CD4-positive, alpha-beta T cell treated with Interleukin-17A for 4 hours (primary cell): ENCODE measurements at regions not wholly inside any gene's neighbourhood (a gene's known extent, or its start where the extent isn't known, plus 50 kb on each side); places are given as distances from the start of the nearest gene placed in this dataset.

Experiments used
- DNase-seq: peaks from one replicate; pipeline ENCODE4 v3.0.0-alpha.2; 2020; ENCODE audit warnings: mixed read lengths

DNA sequence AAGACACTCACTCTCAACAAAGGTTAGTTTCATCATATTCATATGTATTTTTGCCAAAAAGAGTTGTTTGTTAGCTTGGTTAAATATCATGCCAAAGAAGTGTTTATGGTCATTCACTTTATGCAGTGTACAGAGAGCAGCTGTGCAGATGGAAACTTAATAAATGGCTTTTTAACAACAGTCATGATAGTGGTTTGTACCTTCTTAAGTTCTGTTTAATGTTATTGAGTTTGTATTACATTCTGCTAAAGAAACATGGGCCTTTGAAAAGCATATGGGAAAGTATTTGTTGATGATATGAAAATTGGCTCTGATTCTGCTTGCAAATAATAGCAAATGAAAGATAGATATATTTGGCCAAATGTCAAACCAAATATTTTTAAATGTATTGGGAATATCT lies 607.3 kb downstream of the NCAM2 start:
- DNase-seq = no peak

DNA sequence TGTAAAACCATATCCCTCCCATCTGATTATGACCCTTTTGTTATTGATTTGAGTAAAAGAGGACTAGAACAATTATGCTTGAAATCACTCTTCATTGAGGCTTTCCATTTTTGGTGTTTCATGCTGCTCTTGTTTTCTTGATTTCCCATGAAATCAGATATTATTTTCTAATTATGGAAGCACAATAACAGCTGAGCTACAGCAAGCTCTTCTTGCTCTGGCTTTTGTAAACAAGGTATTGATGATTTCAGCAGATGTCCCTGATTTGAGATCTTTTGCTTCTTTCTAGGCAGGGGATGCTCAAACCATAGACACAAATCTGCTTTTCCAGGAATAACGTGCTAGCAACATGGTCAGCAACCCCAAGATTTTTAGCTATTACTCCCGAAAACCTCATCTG lies 607.8 kb downstream of the NCAM2 start:
- DNase-seq = no peak

DNA sequence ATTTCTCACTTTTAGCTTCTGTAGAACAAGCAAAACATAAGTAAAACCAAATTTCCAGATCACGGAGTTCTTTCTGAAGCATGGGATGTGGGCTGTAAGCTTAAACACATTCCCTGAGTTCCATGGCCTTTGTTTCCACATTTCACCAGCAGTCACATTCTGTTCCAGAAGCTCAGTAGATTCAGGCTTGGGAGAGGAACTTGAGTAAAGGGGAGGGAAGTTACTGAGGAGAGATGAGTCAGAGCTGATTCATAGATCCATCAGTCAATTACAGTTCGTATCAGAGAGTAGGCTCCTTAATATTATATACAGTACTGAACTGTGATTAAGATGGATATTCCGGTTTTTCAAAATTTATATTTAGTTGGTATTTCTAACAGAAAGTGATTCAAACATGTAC lies 614.3 kb downstream of the NCAM2 start:
- no peak for DNase-seq

DNA sequence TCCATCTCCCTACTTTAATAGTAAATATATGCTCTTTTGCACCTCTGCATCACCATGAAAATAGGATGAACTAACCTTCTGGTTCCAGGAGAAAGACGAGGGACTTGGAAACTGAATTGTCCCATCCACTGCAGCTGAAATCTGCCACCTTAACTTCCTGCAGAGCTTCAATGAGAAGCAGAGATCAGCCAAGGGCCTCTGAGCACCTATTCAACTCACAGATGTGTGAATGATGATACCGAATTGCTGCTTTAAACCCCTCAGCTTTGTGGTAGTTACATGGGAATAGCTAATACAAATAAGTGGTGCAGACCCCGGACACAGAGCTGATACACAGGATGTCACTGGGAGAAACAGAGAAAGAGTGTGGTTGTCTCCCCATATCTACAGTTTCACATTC lies 616.8 kb downstream of the NCAM2 start:
- DNase-seq = no peak

DNA sequence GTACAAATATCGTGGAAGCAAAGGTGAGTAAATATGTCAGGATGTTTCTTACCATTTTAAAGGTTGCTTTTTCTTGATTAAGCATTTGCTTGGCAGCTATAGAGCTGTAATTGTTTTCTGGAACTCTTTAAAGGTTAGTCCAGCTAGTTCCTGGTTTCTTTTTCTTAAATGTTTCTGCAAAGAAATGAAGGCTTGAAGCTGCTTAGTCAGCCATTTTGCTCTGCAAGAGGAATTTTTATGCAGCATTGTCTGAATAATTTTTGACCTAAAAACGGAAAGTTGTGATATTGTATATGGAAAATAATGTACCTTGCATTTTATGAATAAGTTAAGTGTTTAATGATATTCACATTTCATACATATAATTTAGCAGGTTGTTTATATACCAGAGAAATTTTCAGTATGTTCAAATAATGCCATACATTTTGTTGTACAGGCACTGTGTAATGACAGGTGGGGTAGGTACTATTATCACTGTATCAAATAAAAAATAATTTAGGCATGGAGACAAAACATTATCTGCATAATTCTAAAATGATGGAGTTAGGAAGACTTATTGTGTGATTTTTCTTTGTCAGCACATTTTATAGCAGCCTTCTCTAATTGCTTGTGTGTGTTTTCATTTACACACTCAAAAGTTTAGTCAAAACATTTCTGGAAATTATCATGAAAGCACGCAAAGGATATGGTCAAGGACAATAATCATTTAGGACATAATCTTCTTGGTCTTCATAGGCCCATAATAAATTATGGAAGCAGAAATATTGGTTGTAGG lies 624.4 kb downstream of the NCAM2 start:
- DNase-seq = no peak

DNA sequence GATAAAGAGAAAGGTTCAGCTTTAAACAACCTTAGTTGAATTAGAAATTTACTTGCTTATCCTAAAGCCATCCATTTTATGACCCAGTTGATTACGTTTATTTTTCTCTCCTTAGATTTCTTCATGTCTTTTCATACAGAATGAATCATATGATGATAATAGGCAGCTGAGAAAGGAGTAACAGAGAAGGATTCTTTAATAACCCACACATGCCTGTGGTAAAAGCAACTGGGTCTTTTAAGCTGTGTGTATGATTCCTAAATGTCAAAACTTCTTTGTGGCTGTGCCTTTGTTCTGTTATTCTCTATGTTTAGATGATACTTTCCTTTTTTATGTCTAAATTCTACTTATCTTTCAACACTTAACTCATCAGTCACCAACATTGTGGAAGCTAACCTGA lies 626.5 kb downstream of the NCAM2 start:
- DNase-seq = no peak

DNA sequence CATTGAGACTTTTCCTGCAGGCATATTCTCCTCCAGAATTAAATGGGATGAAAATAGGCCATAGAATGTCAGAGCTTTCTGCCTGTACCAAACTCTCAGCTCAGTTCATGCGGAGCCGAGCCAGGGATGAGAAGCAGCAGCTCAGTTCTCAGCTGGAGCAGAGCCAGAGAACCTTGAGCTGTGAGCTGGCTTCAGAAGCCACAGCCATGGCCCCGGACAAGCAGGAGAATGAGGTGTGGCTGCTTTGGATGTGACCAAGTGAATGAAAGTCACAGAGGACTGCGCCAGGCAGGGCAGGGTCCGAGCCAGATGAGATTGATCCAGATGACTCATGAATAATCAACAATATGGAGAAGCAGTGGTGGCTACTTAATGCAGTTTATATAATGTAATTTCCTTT lies 633.8 kb downstream of the NCAM2 start:
- no peak for DNase-seq

DNA sequence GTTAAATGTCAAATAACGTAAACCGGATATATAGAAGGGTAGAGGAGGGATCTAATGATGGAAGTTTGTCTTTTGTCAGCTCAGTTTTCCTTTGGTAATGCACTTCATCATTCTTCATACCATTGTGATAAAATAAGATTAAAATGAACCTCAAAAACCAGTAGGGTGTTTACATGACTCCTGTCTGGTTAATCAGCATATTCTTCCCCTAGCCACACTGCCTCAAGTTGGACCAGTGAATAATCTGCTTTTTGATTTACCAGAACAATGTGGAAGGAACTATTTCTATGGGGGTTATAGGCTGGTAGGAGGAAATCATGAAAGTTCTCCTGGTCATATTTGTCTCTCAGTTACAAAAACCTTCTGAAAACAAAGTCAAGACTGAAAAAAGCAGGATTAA lies 634.7 kb downstream of the NCAM2 start:
- no peak for DNase-seq

DNA sequence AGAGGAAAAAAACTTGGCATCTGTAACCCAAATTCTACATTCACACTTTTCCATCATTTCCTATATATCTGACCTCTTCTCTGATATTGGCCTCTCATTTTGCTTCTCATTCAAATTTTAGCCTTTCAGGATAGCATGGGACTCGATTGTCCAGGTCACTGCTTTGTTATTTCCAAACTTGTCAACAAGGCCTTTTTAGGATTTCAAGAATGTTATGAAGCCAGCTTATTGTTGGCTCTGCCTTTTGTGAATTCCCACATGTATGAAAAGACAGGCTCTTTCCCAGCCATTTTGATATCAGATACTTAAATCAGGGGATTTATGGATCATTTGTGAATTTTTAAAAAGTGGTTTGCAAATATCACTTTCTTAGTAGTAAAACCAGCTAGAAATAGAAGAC lies 663.5 kb downstream of the NCAM2 start:
- DNase-seq = no peak

DNA sequence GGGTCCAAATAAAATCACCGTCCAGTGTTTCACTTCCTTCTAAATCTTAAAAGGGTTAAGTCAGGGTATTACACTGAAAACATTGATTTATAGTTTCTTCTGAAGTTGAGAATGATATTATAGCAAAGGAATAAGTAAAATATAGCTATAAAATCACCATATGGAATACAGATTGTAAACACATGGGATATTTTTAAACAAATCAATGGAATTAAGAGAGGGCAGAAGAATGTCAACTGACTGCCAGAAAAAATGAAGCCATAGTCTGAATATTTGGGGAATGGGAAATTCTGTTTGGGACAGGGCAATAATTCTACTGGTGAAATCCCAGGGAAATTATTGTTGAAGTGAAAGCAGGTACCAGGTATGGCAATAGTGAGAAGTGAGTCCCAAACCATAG lies 664.6 kb downstream of the NCAM2 start:
- no peak for DNase-seq

DNA sequence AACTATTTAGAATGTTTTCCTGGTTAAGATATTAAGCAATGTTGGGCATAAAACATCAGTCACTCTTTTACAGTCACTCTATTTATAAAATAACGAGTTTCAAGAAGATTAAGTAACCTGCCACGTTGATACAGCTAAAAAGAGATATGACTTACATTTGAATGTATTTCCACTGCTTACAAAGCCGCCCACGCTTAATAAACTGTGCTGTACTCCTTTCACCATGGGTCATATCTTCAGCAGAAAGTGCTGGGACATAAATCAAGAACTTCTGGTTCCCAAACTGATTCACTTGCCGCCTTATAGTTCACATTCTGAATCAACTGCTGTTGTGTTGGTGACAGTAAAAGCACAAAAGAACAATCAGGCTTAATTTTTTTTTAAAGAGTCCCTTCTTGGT lies 666.7 kb downstream of the NCAM2 start:
- DNase-seq = no peak

DNA sequence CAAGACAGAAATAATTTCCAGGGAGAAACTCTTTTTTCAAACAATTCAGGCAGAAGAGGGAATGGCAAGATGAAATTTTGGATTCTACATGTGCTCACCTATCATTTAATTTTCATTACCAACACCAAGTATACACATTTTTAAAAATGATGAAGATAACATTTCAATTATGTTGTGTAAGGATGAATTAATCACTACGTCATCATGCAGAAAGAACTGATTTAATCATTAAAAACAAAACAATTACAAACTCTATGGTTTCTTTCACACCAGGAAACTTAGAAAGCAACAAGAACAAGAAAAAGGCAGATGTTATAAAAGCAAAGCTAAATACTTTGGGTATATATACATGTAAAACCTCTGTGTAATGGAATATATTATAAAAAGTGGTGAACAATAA lies 668.5 kb downstream of the NCAM2 start:
- DNase-seq = no peak

DNA sequence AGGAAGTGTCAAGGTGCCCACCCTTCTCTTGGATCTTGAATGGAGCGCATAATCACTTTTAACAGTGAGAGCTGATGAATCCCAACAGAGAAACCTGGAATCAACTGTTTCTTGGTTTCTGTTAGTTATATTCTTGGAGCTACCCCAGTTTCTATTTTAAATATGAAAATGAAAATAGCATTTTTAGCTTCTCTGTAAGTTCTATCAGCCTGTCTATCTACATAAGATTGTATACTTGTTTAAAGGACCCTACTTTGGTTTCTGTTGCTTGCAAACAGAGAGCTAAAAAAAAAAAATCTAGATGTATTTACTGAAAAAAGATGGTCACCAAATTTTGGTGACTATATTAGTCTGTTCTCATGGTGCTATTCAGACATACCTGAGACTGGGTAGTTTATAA lies 670.0 kb downstream of the NCAM2 start:
- DNase-seq = no peak

DNA sequence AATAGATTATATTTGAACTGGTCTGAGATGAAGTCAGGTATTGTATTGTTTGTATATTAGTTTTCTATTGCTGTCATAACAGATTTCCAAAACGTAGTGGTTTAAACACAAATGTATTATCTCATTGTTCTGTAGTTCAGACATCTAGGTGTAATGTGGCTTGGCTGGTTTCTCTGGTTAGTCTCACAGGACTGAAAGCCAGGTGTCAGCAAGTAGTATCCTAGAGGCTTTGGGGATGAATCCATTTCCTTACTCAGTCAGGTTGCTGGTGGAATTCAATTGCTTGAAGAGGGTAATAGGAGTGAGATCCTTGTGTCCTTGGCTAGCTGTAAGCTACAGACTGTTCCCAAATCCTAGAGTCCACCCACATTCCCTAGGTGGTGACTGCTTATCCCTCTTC lies 675.8 kb downstream of the NCAM2 start:
- DNase-seq = no peak

DNA sequence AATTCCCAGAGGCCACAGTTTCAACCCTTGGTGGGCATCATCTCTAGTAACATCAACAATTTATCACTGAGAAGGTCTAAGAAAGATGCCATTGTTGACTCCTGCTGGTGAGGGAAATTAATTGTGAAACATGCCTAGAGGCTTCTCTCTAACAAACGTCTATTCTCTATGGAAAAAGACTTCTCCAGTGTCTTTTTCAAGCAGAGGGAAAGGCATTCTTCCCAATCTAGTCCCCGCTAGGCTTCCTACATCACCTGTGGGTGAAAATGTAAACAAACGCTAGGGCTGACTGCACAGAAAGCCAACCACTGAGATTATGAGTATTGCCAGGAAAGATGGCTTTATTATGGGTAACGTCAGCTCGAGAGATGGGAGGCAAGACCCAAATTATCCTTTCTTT lies 677.4 kb downstream of the NCAM2 start:
- no peak for DNase-seq

DNA sequence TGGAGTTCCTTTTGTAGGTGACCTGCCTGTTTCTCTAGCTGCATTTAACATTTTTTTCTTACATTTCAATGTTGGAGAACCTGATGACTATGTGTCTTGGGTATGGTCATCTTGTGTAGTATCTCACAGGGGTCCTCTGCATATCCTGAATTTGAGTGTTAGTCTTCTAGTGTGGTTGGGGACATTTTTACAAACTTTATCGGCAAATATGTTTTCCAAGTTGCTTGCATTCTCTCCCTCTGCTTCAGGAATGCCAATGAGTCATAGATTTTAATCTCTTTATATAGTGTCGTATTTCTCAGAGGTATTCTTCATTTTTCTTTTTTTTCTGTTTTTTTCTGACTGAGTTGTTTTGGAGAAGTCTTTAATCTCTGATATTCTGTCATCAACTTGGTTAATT lies 684.0 kb downstream of the NCAM2 start:
- no peak for DNase-seq

DNA sequence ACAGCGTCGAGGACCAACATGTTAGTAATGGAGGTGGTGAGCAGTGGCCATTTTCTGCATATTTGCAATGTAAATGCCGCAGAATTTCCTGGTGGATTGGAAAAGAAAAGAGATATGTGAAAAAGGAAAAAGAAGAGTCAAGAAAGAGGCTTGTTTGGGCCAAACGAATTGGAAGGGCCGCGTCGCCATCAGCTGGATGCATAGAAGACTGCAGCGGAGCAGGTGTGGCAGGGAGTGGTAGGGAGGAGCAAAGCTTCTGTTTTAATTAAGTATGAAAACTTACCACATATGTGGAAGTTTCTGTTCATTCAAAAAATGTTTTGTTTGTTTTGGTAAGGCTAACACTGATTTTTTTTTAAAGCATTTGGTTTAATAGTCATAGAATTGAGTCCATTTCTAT lies 690.7 kb downstream of the NCAM2 start:
- DNase-seq = no peak

DNA sequence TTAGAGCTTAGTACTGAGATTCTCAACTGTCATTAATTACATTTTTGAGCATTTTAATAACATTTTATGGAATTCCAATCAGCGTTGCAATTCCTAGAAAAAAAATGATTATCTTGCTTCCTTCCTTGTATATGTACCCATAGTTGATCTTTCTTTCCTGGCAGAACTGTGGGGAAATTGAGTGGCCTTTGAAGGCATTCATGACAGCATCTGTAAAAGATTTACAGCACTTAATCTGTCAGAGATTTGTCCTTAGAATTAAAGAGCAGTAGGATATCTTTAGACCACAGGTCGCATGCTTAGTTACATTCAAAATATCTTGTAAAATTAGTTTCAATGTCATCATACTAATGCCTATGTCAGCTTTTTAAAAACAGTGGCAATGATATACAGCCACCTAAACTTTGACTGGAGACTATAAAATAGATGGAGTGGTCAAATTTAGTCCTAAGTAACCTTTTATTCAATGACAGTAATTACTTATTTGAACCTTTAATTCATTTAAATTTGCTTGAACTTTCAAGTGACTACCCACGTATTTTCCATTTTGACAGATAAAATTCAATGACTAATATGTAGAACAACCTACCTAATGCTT lies 692.0 kb downstream of the NCAM2 start:
- no peak for DNase-seq

DNA sequence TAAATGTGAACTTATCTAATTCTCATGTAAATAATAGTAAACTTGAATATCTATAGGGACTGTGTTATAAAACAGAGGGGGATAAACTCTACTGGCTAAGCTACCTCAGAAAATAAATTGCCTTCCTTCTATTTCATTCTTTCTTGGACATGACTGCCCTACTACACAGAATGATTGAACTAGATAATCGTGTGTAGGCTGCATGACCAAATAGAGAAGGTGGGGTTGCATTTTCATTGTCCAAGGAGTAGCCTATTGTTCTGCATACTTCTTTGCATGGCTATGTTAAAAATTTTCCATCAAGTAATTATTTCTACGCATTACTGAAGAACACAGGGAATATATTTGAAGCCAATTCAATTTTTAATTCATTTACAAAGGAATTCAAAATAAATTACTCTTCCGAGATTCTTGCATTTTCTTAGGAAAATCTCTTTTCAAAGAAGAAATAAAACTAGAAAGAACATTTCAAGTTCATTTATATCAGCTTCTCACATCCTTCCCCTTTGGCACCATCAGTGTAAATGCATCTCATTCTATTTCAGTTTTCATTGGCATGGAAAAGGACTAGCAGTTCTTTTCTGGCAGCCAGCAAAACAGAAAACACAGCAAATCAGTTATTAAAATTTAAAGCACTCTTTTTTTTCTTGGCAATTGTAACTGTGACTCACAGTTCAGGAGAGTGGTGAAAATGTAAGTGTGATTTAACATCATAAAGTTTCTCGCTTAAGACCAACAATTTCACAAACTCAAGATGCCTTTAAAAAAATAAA lies 714.7 kb downstream of the NCAM2 start:
- DNase-seq = no peak

DNA sequence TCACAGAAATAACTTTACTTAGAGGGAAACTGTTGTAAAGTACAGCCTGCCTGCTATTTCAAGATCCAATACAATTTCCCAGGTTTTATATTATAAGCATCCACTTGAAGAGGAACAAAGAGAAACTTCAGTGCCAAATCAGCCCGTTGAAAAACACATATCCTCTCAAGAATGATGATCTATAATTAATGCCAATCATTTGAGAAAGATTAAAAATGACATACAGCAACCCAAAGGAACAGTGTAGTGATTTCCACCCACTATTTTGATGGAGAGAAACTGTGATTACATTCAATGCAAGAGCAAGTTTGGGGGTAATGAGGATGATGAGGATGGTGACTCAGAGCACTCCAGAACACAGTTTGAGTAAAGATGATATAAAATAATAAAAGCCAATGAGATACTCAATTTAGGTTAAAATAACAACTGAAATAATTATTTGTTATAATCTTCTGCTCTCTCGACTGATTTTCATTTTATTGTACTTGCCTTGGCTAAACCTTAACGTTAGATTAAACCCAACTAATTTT lies 715.5 kb downstream of the NCAM2 start:
- no peak for DNase-seq

DNA sequence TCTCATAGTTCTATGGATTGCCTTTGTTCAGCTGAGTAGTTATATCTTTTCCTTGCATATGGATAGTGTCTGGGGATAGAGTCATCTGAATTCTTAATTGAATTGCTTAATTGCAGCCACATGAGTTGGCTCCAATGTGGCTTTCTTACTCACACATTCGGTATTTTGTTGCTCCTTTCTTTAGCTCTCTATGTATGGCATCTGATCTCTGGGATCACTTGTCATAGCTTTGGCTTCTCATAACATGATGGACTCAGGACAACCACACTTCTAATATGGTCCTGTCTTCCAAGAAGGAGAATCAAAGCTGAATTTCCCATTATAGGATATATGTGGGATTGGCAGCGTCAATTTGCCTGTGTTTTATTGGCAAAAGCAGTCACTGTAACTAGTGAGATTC lies 716.2 kb downstream of the NCAM2 start:
- DNase-seq = no peak

DNA sequence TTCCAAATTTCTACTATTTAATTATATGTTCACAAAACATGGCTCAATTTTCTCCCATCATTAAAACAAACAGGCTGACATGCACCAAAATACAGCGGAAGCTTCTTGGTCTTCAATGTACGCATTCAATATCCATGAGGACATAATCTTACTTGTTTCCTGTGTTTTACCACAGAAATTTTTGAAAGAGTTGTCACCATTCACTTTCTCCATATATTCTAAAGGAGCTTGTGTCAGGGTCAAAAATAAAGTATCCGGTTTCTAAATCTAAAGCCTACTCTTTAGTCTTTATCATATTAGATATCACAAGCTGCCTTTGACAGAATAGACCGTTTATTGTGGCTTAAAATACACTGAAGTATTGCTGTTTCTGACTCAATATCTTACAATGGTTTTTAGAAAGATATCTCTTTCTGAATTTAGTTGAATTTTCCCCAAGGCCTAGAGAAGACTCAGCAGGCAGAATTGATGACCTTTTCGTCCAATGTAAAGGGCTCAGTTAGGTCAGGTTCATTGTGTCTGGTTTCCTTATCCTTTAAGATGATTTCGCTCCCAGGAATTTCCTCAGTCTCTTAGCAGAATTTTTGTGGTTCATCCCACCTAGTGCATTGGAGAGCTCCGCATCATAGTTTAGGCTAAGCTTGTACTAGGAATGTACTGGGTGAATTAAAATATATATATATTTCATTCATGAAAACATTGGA lies 717.2 kb downstream of the NCAM2 start:
- no peak for DNase-seq

DNA sequence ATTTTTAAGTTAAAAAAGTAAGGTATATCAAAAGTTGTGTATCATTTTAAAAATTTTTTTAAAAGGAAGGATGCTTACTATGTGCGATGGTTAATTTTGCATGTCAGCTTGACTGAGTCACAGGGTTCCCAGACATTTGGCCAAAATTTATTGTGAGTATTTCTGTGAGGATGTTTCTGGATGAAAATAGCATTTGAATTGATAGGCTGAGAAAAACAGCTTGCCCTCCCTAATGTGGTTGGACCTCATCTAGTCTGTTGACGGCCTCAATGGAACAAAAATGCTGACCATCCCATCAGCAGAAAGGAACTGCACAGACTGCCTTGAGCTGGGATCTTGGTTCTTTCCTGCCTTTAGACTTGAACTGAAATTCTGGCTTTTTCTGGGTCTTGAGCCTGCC lies 724.5 kb downstream of the NCAM2 start:
- DNase-seq = no peak
